SK-N-SH (cell line): ENCODE measurements at regions not wholly inside any gene's neighbourhood (a gene's known extent, or its start where the extent isn't known, plus 50 kb on each side); places are given as distances from the start of the nearest gene placed in this dataset.

Experiments
- CTCF ChIA-PET: fragments of 300-600, 350-600 bp; formaldehyde crosslinking; extraction: SDS; loops from one replicate; lab custom pipeline; 2021; lab: Yijun Ruan, JAX
- POLR2A ChIA-PET: fragments of 350-600 bp; sonication (Branson Sonifier 250); formaldehyde crosslinking; extraction: SDS; loops from one replicate; lab custom pipeline; 2020; ENCODE audit warnings: antibody characterized with exemption, inconsistent platforms; lab: Yijun Ruan, JAX
- DNase-seq: peaks from one replicate; pipeline ENCODE4 v3.0.0; 2012
- H2AFZ ChIP-seq: fragments of 200-600 bp; sonication (generic); 2 replicates; pipeline ENCODE4 v1.8.1; 2016; ENCODE audit warnings: antibody characterized with exemption, mild to moderate bottlenecking, low read depth
- H3F3A ChIP-seq: fragments of 200-600 bp; sonication (generic); replicated peaks from 2 replicates; pipeline ENCODE3; 2016; ENCODE audit warnings: antibody characterized with exemption, mild to moderate bottlenecking; ENCODE audit not compliant: insufficient read depth
- H3K27ac ChIP-seq, 2 experiments: fragments of 200-500 bp in 1 of 2; fragments of 200-600 bp in 1 of 2; sonication (Bioruptor generic) in 1 of 2; sonication (generic), shearing (Covaris generic) in 1 of 2; 2 replicates each; pipeline versions ENCODE4 v1.5.1 to v1.6.1; 2014 to 2016; ENCODE audit warnings: low read depth in 2 of 2, inconsistent platforms in 1 of 2, low read length in 1 of 2, mild to moderate bottlenecking in 1 of 2, mixed read lengths in 1 of 2
- H3K27me3 ChIP-seq: fragments of 200-600 bp; sonication (generic), shearing (Covaris generic); 2 replicates; pipeline ENCODE4 v1.6.1; 2016; ENCODE audit warnings: mixed run types; ENCODE audit not compliant: insufficient read depth
- H3K36me3 ChIP-seq, 2 experiments: fragments of 200-500 bp in 1 of 2; fragments of 200-600 bp in 1 of 2; sonication (Bioruptor generic) in 1 of 2; sonication (generic) in 1 of 2; replicated peaks in 1 of 2; 2 replicates each; pipeline versions ENCODE3 to v1.5.1; 2014 to 2016; ENCODE audit warnings: low read length in 1 of 2, mild to moderate bottlenecking in 1 of 2; ENCODE audit not compliant: insufficient read depth in 2 of 2, control insufficient read depth in 1 of 2
- H3K4me1 ChIP-seq, 2 experiments: fragments of 200-500 bp in 1 of 2; fragments of 200-600 bp in 1 of 2; sonication (Bioruptor generic) in 1 of 2; sonication (generic), shearing (Covaris generic) in 1 of 2; 2 replicates each; pipeline versions ENCODE4 v1.5.1 to v1.6.1; 2014 to 2016; ENCODE audit warnings: low read depth in 1 of 2, low read length in 1 of 2, mixed run types in 1 of 2; ENCODE audit not compliant: insufficient read depth in 2 of 2, control insufficient read depth in 1 of 2
- H3K4me2 ChIP-seq: fragments of 200-600 bp; sonication (generic), shearing (Covaris generic); 2 replicates; pipeline ENCODE4 v1.6.1; 2017; ENCODE audit warnings: mixed run types
- H3K4me3 ChIP-seq, 2 experiments: fragments of 200-500 bp in 1 of 2; fragments of 200-600 bp in 1 of 2; sonication (Bioruptor generic) in 1 of 2; sonication (generic), shearing (Covaris generic) in 1 of 2; 2 replicates each; pipeline versions ENCODE4 v1.5.1 to v1.8.1; 2014 to 2016; ENCODE audit warnings: low read depth in 2 of 2, inconsistent platforms in 1 of 2, low read length in 1 of 2, mild to moderate bottlenecking in 1 of 2, mixed read lengths in 1 of 2, moderate library complexity in 1 of 2
- H3K79me2 ChIP-seq: fragments of 200-600 bp; sonication (generic); 2 replicates; pipeline ENCODE4 v1.8.1; 2017; ENCODE audit warnings: mild to moderate bottlenecking; ENCODE audit not compliant: insufficient read depth
- H3K9ac ChIP-seq: fragments of 200-600 bp; sonication (generic); 2 replicates; pipeline ENCODE4 v1.6.1; 2017; ENCODE audit warnings: mixed run types
- H3K9me2 ChIP-seq: fragments of 200-600 bp; sonication (generic); 2 replicates; pipeline ENCODE4 v1.6.1; 2017; ENCODE audit warnings: mixed run types
- H3K9me3 ChIP-seq: fragments of 200-600 bp; sonication (generic); 2 replicates; pipeline ENCODE4 v1.6.1; 2017; ENCODE audit warnings: mixed run types, mild to moderate bottlenecking, moderate library complexity
- H4K20me1 ChIP-seq: fragments of 200-600 bp; sonication (generic); 2 replicates; pipeline ENCODE4 v1.6.1; 2017; ENCODE audit warnings: mild to moderate bottlenecking, mixed run types; ENCODE audit not compliant: insufficient read depth
- CHD2 ChIP-seq: fragments of 150-350 bp; IDR thresholded peaks from 2 replicates; pipeline ENCODE4 v1.6.1; 2018; ENCODE audit warnings: low read length; ENCODE audit not compliant: partially characterized antibody
- EZH2phosphoT487 ChIP-seq: fragments of 200-600 bp; sonication (generic); IDR thresholded peaks from 2 replicates; pipeline ENCODE4 v1.6.1; 2017; ENCODE audit warnings: low read depth, mixed run types, mild to moderate bottlenecking, antibody characterized with exemption, moderate library complexity, borderline replicate concordance
- FOSL2 ChIP-seq: IDR thresholded peaks from 2 replicates; pipeline ENCODE4 v1.4.0; 2012; ENCODE audit warnings: low read depth, mild to moderate bottlenecking, moderate library complexity, borderline replicate concordance
- FOXJ3 ChIP-seq: sonication (generic); formaldehyde crosslinking; IDR thresholded peaks from 2 replicates; pipeline ENCODE4 v1.5.1; 2020; ENCODE audit warnings: mild to moderate bottlenecking, missing genetic modification reagents
- FOXM1 ChIP-seq: IDR thresholded peaks from 2 replicates; pipeline ENCODE4 v1.4.0; 2012; ENCODE audit warnings: low read depth, mild to moderate bottlenecking
- GATA2 ChIP-seq: sonication (generic); formaldehyde crosslinking; IDR thresholded peaks from 2 replicates; pipeline ENCODE4 v1.5.0; 2020; ENCODE audit warnings: mild to moderate bottlenecking, missing genetic modification reagents
- MXI1 ChIP-seq: IDR thresholded peaks from 2 replicates; pipeline ENCODE4 v1.6.1; 2012; ENCODE audit warnings: mild to moderate bottlenecking, low read depth, low read length, improper control_type of control experiment
- NFIC ChIP-seq: IDR thresholded peaks from 2 replicates; pipeline ENCODE4 v1.4.0; 2012; ENCODE audit warnings: borderline replicate concordance
- NRF1 ChIP-seq: IDR thresholded peaks from 2 replicates; pipeline ENCODE4 v1.6.1; 2012; ENCODE audit warnings: low read depth, mild to moderate bottlenecking, low read length
- RXRA ChIP-seq: IDR thresholded peaks from 2 replicates; pipeline ENCODE4 v1.4.0; 2012; ENCODE audit warnings: low read depth, mild to moderate bottlenecking, borderline replicate concordance
- SMC3 ChIP-seq: IDR thresholded peaks from 2 replicates; pipeline ENCODE4 v1.6.1; 2012; ENCODE audit warnings: low read depth, low read length, improper control_type of control experiment
- TEAD4 ChIP-seq: IDR thresholded peaks from 2 replicates; pipeline ENCODE4 v1.4.0; 2012; ENCODE audit warnings: mild to moderate bottlenecking, borderline replicate concordance; ENCODE audit not compliant: insufficient read depth
- USF1 ChIP-seq: IDR thresholded peaks from 2 replicates; pipeline ENCODE4 v1.4.0; 2012; ENCODE audit warnings: low read depth, borderline replicate concordance
- USF2 ChIP-seq: fragments of 150-350 bp; IDR thresholded peaks from 2 replicates; pipeline ENCODE4 v1.6.1; 2017; ENCODE audit warnings: antibody characterized with exemption, low read length, low read depth, borderline replicate concordance
- YY1 ChIP-seq: IDR thresholded peaks from 2 replicates; pipeline ENCODE4 v1.4.0; 2012; ENCODE audit warnings: low read depth, mild to moderate bottlenecking
- WGBS: methylation state at CpG from one replicate; pipeline ENCODE4 v1.1.6; 2017; ENCODE audit warnings: low lambda C conversion rate; 5-methylcytosine and 5-hydroxymethylcytosine counted together
- TF ChIP-seq, protein P1 (sequence below): fragments of 150-350 bp; IDR thresholded peaks from 2 replicates; pipeline ENCODE4 v1.6.1; 2016; ENCODE audit warnings: mild to moderate bottlenecking, low read depth, low read length
- TF ChIP-seq, protein P2 (sequence below): fragments of 200-600 bp; sonication (generic); IDR thresholded peaks from 2 replicates; pipeline ENCODE4 v1.6.1; 2017; ENCODE audit warnings: antibody characterized with exemption, mild to moderate bottlenecking, moderate library complexity

DNA sequence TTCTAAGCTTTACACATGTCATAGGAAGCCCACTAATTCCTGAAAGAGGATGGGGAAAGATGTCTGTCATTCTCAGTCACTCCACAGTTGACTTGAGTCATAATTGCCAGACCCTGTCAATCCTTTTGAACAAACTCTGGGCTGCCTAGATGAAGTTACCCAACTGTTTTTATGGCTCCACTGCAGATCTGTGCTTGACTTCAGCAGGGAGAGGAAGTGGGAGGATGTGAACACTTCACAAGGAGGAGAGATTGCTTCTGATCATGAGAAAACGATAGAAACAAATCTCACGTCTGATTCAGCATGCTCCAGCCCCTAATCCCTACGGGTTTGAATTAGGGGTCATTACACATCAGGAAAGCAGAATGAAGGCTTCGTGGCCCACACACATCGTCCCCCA lies 596.6 kb upstream of the CELF2 start:
- Histone ChIP-seq H3K79me2 (no peaks in the 10 kb centered on the region), H3K9me3 (no peaks in the 10 kb centered on the region), H3K27ac (no peak overlapping the region), H3K4me2 (no peak overlapping the region), H3K27me3 (no peaks in the 10 kb centered on the region), H3K4me3 (no peak overlapping the region), H2AFZ (no peak overlapping the region), H3K9me2 (no peaks in the 10 kb centered on the region), H3K9ac (no peak overlapping the region), H4K20me1 (no peaks in the 10 kb centered on the region), H3F3A (no peaks in the 10 kb centered on the region), H3K4me1 (no peaks in the 10 kb centered on the region), H3K36me3 (no peaks in the 10 kb centered on the region)
- WGBS = 9% methylated on average over 5 of the region's 5 CpGs
- ChIA-PET POLR2A (no interaction called here), CTCF (no interaction called here)
- DNase-seq = no peak
- TF ChIP-seq, protein P1, sequence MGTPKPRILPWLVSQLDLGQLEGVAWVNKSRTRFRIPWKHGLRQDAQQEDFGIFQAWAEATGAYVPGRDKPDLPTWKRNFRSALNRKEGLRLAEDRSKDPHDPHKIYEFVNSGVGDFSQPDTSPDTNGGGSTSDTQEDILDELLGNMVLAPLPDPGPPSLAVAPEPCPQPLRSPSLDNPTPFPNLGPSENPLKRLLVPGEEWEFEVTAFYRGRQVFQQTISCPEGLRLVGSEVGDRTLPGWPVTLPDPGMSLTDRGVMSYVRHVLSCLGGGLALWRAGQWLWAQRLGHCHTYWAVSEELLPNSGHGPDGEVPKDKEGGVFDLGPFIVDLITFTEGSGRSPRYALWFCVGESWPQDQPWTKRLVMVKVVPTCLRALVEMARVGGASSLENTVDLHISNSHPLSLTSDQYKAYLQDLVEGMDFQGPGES = no peak
- TF ChIP-seq NRF1 = no peak
- no peak for TF ChIP-seq TEAD4
- no peak for TF ChIP-seq NFIC
- TF ChIP-seq USF1 = no peak
- TF ChIP-seq MXI1 = no peak
- no peak for TF ChIP-seq YY1
- TF ChIP-seq CHD2 = no peak
- TF ChIP-seq FOSL2 = no peak
- TF ChIP-seq FOXJ3 = no peak
- TF ChIP-seq, protein P2, sequence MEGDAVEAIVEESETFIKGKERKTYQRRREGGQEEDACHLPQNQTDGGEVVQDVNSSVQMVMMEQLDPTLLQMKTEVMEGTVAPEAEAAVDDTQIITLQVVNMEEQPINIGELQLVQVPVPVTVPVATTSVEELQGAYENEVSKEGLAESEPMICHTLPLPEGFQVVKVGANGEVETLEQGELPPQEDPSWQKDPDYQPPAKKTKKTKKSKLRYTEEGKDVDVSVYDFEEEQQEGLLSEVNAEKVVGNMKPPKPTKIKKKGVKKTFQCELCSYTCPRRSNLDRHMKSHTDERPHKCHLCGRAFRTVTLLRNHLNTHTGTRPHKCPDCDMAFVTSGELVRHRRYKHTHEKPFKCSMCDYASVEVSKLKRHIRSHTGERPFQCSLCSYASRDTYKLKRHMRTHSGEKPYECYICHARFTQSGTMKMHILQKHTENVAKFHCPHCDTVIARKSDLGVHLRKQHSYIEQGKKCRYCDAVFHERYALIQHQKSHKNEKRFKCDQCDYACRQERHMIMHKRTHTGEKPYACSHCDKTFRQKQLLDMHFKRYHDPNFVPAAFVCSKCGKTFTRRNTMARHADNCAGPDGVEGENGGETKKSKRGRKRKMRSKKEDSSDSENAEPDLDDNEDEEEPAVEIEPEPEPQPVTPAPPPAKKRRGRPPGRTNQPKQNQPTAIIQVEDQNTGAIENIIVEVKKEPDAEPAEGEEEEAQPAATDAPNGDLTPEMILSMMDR = no peak

- Histone ChIP-seq H2AFZ (no peak overlapping the region), H3K4me3 (no peak overlapping the region), H3K9me2 (no peaks in the 10 kb centered on the region), H3K9ac (no peak overlapping the region), H3K27me3 (no peaks in the 10 kb centered on the region), H3K9me3 (no peaks in the 10 kb centered on the region), H3K79me2 (no peaks in the 10 kb centered on the region), H3F3A (no peaks in the 10 kb centered on the region), H3K36me3 (no peaks in the 10 kb centered on the region), H4K20me1 (no peaks in the 10 kb centered on the region), H3K27ac (no peak overlapping the region), H3K4me1 (no peaks in the 10 kb centered on the region), H3K4me2 (no peak overlapping the region)
- no peak for DNase-seq
- ChIA-PET POLR2A (no interaction called here), CTCF (no interaction called here)
- WGBS = 13% methylated on average over 5 of the region's 5 CpGs
- TF ChIP-seq CHD2 (no peak), USF2 (no peak), FOXM1 (no peak), EZH2phosphoT487 (no peak), GATA2 (CRISPR knock-in tag) (no peak), FOSL2 (no peak), RXRA (no peak), SMC3 (no peak), YY1 (no peak)
- TF ChIP-seq, protein P2 = no peak
- TF ChIP-seq, protein P1 = no peak
Observed at GRCh38 chr10:10431422-10432066, 586.1 kb upstream of the CELF2 start.
